Hepatocyte (in vitro differentiated cells): ENCODE measurements at regions not wholly inside any gene's neighbourhood (a gene's known extent, or its start where the extent isn't known, plus 50 kb on each side); places are given as distances from the start of the nearest gene placed in this dataset.

Source experiments
- EZH2 ChIP-seq: fragments of 200-600 bp; sonication (generic); IDR thresholded peaks from 2 replicates; pipeline ENCODE4 v1.6.1; 2016; ENCODE audit warnings: antibody characterized with exemption, mild to moderate bottlenecking, borderline replicate concordance
- TF ChIP-seq, protein P1 (sequence below): fragments of 200-600 bp; sonication (generic); IDR thresholded peaks from 2 replicates; pipeline ENCODE4 v1.5.1; 2016; ENCODE audit warnings: antibody characterized with exemption, mild to moderate bottlenecking; ENCODE audit not compliant: poor library complexity

DNA sequence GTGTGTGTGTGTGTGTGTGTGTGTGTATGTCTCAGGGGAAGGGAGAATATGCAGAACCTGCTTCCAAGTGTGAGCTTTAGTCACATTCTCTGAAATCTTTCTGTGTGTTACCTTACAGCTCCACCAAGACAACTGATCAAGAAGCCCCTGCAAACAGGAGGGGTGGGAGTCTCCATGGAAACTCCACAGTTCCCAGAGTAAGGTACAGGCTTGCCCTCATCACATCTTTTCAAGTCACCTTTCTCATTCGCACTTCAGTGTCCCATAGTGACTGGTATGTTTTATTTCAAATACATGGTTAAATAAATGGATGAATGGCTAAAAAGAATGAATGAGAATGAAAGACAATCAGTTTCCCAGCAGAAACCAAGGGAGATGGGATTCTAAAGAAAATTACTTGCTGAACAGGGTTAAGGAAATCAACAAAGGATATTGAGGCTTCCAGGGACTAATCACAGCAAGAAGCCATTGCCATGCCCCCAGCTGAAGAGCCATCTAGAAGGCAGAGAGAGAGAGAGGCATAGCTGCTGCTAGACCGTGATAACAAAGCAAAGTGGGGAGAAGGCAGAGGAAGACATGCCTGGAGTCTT, 987.2 kb upstream of the CELF4 start:
- TF ChIP-seq, protein P1, sequence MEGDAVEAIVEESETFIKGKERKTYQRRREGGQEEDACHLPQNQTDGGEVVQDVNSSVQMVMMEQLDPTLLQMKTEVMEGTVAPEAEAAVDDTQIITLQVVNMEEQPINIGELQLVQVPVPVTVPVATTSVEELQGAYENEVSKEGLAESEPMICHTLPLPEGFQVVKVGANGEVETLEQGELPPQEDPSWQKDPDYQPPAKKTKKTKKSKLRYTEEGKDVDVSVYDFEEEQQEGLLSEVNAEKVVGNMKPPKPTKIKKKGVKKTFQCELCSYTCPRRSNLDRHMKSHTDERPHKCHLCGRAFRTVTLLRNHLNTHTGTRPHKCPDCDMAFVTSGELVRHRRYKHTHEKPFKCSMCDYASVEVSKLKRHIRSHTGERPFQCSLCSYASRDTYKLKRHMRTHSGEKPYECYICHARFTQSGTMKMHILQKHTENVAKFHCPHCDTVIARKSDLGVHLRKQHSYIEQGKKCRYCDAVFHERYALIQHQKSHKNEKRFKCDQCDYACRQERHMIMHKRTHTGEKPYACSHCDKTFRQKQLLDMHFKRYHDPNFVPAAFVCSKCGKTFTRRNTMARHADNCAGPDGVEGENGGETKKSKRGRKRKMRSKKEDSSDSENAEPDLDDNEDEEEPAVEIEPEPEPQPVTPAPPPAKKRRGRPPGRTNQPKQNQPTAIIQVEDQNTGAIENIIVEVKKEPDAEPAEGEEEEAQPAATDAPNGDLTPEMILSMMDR: no peak
- TF ChIP-seq EZH2: no peak
